ENCODE measurements at regions not wholly inside any gene's neighbourhood (a gene's known extent, or its start where the extent isn't known, plus 50 kb on each side); places are given as distances from the start of the nearest gene placed in this dataset.

DNA sequence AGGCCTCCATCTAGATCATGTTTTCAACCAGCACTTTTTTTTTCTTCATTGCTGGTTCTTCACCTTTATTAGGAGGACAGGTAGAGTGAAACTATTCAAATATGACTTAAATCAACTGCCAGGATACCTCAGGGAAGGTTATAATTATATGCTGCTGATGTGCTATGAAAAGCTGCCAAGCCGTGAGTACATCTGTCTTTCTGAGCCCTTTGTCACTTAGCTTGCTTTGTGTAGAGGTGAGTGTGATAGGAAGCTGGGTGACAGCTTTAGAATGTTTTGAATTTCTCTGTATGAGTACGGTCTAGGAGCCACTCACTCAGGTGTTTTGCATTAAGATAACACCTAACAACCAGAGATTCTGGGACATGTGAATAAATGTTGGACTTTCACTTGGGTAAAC lies 365.2 kb downstream of the OTUD1 start:
- DNase-seq (ENCODE audit: low spot score), result no peak
- Histone ChIP-seq H3K36me3 (ENCODE audit: insufficient read depth, low read length) (no peaks in the 10 kb centered on the region), H3K4me3 (ENCODE audit: low read depth, low read length, poor library complexity, severe bottlenecking) (no peak overlapping the region), H4K20me1 (ENCODE audit: insufficient read depth, low read length) (no peaks in the 10 kb centered on the region), H3K79me2 (ENCODE audit: insufficient read depth, low read depth, low read length) (no peaks in the 10 kb centered on the region), H3K4me2 (ENCODE audit: low read length) (no peak overlapping the region), H3K27ac (ENCODE audit: low read depth, low read length, poor library complexity, severe bottlenecking) (no peak overlapping the region), H2AFZ (ENCODE audit: low read length) (no peak overlapping the region), H3K9me3 (ENCODE audit: low read length) (no peaks in the 10 kb centered on the region), H3K4me1 (ENCODE audit: insufficient read depth, low read length, poor library complexity, severe bottlenecking) (no peaks in the 10 kb centered on the region), H3K9me2 (ENCODE audit: insufficient read depth, low read length) (no peaks in the 10 kb centered on the region)
- CTCF ChIA-PET (ENCODE audit: unreplicated experiment), result no interaction called here
- intact Hi-C loops (cut with micrococcal nuclease; ENCODE audit: unreplicated experiment), result no loop called here
- BruUV-seq (replicated peaks), result no TSS peak
- no peak for TF ChIP-seq EZH2phosphoT487 (IDR thresholded peaks at IDR 0.05; ENCODE audit: borderline replicate concordance, low read depth, low read length)
- TF ChIP-seq, protein P1, sequence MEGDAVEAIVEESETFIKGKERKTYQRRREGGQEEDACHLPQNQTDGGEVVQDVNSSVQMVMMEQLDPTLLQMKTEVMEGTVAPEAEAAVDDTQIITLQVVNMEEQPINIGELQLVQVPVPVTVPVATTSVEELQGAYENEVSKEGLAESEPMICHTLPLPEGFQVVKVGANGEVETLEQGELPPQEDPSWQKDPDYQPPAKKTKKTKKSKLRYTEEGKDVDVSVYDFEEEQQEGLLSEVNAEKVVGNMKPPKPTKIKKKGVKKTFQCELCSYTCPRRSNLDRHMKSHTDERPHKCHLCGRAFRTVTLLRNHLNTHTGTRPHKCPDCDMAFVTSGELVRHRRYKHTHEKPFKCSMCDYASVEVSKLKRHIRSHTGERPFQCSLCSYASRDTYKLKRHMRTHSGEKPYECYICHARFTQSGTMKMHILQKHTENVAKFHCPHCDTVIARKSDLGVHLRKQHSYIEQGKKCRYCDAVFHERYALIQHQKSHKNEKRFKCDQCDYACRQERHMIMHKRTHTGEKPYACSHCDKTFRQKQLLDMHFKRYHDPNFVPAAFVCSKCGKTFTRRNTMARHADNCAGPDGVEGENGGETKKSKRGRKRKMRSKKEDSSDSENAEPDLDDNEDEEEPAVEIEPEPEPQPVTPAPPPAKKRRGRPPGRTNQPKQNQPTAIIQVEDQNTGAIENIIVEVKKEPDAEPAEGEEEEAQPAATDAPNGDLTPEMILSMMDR (conservative IDR thresholded peaks at IDR 0.05; ENCODE audit: low read length), result no peak
- POLR2A ChIA-PET, result no interaction called here

- Histone ChIP-seq H3K79me2 (ENCODE audit: insufficient read depth, low read depth, low read length) (no peaks in the 10 kb centered on the region), H2AFZ (ENCODE audit: low read length) (no peak overlapping the region), H3K9me2 (ENCODE audit: insufficient read depth, low read length) (no peaks in the 10 kb centered on the region), H3K4me2 (ENCODE audit: low read length) (no peak overlapping the region), H3K9me3 (ENCODE audit: low read length) (no peaks in the 10 kb centered on the region), H3K27ac (ENCODE audit: low read depth, low read length, poor library complexity, severe bottlenecking) (no peak overlapping the region), H3K4me1 (ENCODE audit: insufficient read depth, low read length, poor library complexity, severe bottlenecking) (no peaks in the 10 kb centered on the region), H3K4me3 (ENCODE audit: low read depth, low read length, poor library complexity, severe bottlenecking) (no peak overlapping the region), H4K20me1 (ENCODE audit: insufficient read depth, low read length) (no peaks in the 10 kb centered on the region), H3K36me3 (ENCODE audit: insufficient read depth, low read length) (no peaks in the 10 kb centered on the region)
- no peak for DNase-seq (ENCODE audit: low spot score)
- intact Hi-C loops (cut with micrococcal nuclease; ENCODE audit: unreplicated experiment), result no loop called here
- TF ChIP-seq, protein P1 (conservative IDR thresholded peaks at IDR 0.05; ENCODE audit: low read length), result no peak
- no peak for TF ChIP-seq EZH2phosphoT487 (IDR thresholded peaks at IDR 0.05; ENCODE audit: borderline replicate concordance, low read depth, low read length)
- ChIA-PET CTCF (ENCODE audit: unreplicated experiment) (no interaction called here), POLR2A (no interaction called here)
- BruUV-seq (replicated peaks), result no TSS peak
These were observed 374.8 kb downstream of the OTUD1 start for GRCh38 chr10:23813687-23814086.

- CTCF ChIA-PET (ENCODE audit: unreplicated experiment), result no interaction called here
These were observed 379.6 kb downstream of the OTUD1 start for GRCh38 chr10:23818484-23818883.

More at GRCh38 chr10:23818484-23818883, 379.6 kb downstream of the OTUD1 start:
- Histone ChIP-seq H3K9me3 (ENCODE audit: low read length) (no peaks in the 10 kb centered on the region), H3K9me2 (ENCODE audit: insufficient read depth, low read length) (no peaks in the 10 kb centered on the region), H3K4me2 (ENCODE audit: low read length) (no peak overlapping the region), H3K27ac (ENCODE audit: low read depth, low read length, poor library complexity, severe bottlenecking) (no peak overlapping the region), H3K79me2 (ENCODE audit: insufficient read depth, low read depth, low read length) (no peaks in the 10 kb centered on the region), H2AFZ (ENCODE audit: low read length) (no peak overlapping the region), H4K20me1 (ENCODE audit: insufficient read depth, low read length) (no peaks in the 10 kb centered on the region), H3K4me3 (ENCODE audit: low read depth, low read length, poor library complexity, severe bottlenecking) (no peak overlapping the region), H3K4me1 (ENCODE audit: insufficient read depth, low read length, poor library complexity, severe bottlenecking) (no peaks in the 10 kb centered on the region), H3K36me3 (ENCODE audit: insufficient read depth, low read length) (no peaks in the 10 kb centered on the region)
- DNase-seq (ENCODE audit: low spot score), result no peak
- no TSS peak for BruUV-seq (replicated peaks)
- POLR2A ChIA-PET, result interaction anchor here (0.6 kb wide), 1 partner anchor 32 kb away, joined by 5 read pairs; no protein-coding TSS in a partner anchor
- TF ChIP-seq, protein P1 (conservative IDR thresholded peaks at IDR 0.05; ENCODE audit: low read length), result no peak
- no peak for TF ChIP-seq EZH2phosphoT487 (IDR thresholded peaks at IDR 0.05; ENCODE audit: borderline replicate concordance, low read depth, low read length)
- intact Hi-C loops (cut with micrococcal nuclease; ENCODE audit: unreplicated experiment), result no loop called here

Data from OCI-LY7 (cell line).